ENCODE measurements at regions not wholly inside any gene's neighbourhood (a gene's known extent, or its start where the extent isn't known, plus 50 kb on each side); places are given as distances from the start of the nearest gene placed in this dataset.
"Not testable (repeated sequence)": the region's sequence is repeated elsewhere in the genome, so short reads cannot be mapped to it uniquely, and the experiment has no call there.

DNA sequence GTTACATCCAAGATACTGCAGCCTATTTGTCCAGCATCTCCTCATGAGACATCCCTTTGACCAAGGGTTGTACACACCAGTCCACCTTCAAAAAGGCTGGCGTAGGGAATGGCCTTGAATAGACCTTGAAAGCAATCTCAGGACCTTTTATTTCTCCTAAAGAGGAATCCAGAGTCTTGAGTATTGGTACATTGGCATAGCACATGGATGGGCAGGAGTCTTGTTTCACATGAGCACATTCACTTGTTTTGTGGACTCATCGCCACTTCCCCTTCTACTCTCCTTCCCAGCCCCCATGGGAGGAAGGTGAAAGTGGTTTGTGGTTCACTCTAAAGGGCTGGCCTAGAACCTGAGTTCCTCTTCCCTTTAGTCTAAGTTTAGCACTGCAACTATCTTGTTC is 229.8 kb upstream of the TEKT4 start:
- H3K79me1 ChIP-seq (ENCODE audit: low read depth in 1 of 2, low read length in 2 of 2); H3K56ac ChIP-seq (ENCODE audit: extremely low read depth, insufficient read depth, low read length); H3K14ac ChIP-seq (replicated peaks; ENCODE audit: low read depth, low read length); H2AK9ac ChIP-seq (replicated peaks; ENCODE audit: low read depth, low read length, poor library complexity); H4K20me1 ChIP-seq (ENCODE audit: insufficient read depth, low read length); H3K36me3 ChIP-seq (ENCODE audit: control insufficient read depth, insufficient read depth, low read length); intact Hi-C loops (cut with micrococcal nuclease); DNase-seq; H3K27me3 ChIP-seq (ENCODE audit: control insufficient read depth, insufficient read depth, low read length); H3K9me3 ChIP-seq (ENCODE audit: control insufficient read depth, insufficient read depth, low read length); in situ Hi-C loops (cut with MboI; ENCODE audit: low sequenced_read_pairs); dilution Hi-C loops (cut with HindIII; ENCODE audit: low sequenced_read_pairs, unreplicated experiment); H3K27ac ChIP-seq (ENCODE audit: insufficient read depth, low read length); H2BK120ac ChIP-seq (ENCODE audit: low read depth, low read length); H3K9ac ChIP-seq (ENCODE audit: low read depth, low read length); H4K5ac ChIP-seq (ENCODE audit: low read depth, low read length); H2BK5ac ChIP-seq (ENCODE audit: low read depth, low read length, poor library complexity, severe bottlenecking); H2BK20ac ChIP-seq (ENCODE audit: low read depth, low read length); H2AFZ ChIP-seq (replicated peaks; ENCODE audit: low read length, poor library complexity); H3K23ac ChIP-seq (ENCODE audit: low read depth, low read length); ATAC-seq (ENCODE audit: low read depth); H3K4me2 ChIP-seq (ENCODE audit: low read depth, low read length); CTCF ChIA-PET; H4K8ac ChIP-seq (ENCODE audit: low read depth in 2 of 2, low read length in 2 of 2); BruUV-seq (replicated peaks); H2BK15ac ChIP-seq (ENCODE audit: low read depth, low read length); H3K9me1 ChIP-seq (ENCODE audit: insufficient read depth, low read length); H2AK5ac ChIP-seq (ENCODE audit: low read depth, low read length); H3K4me3 ChIP-seq (ENCODE audit: insufficient read depth, low read depth, low read length); H3K4me1 ChIP-seq (ENCODE audit: control insufficient read depth, insufficient read depth, low read length); H3K4ac ChIP-seq (ENCODE audit: low read depth, low read length); POLR2A ChIA-PET (ENCODE audit: unreplicated experiment); H3K18ac ChIP-seq (ENCODE audit: low read depth, low read length); H4K91ac ChIP-seq (ENCODE audit: insufficient read depth, low read depth, low read length): not testable (repeated sequence)
- no CpG with 5 or more reads among the region's 2 CpGs for WGBS, 2 experiments (ENCODE audit: extremely low coverage in 2 of 2, insufficient read length in 1 of 2)

DNA sequence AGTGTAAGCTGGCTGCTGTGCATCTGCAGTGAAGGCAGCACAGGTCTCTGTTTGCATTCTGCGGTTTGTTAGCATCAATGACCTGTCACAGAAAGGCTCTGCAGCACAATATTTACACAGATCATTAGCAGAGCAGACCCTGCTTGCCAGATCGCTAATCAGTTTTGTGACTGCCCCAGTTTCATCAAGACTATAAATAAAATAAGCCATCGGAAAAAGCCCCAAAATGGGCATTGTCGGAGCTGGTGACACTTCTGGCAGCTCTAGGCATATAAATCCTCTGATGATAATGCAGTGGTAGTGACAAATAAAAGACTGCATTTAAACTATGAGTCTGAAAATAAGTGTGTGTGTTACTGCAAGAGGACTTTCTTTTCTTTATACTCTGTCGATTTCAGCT is 219.1 kb upstream of the TEKT4 start:
- CTCF ChIA-PET; H3K14ac ChIP-seq (replicated peaks; ENCODE audit: low read depth, low read length); intact Hi-C loops (cut with micrococcal nuclease); H3K18ac ChIP-seq (ENCODE audit: low read depth, low read length); H3K36me3 ChIP-seq (ENCODE audit: control insufficient read depth, insufficient read depth, low read length); H3K4ac ChIP-seq (ENCODE audit: low read depth, low read length); dilution Hi-C loops (cut with HindIII; ENCODE audit: low sequenced_read_pairs, unreplicated experiment); H2AFZ ChIP-seq (replicated peaks; ENCODE audit: low read length, poor library complexity); H3K79me1 ChIP-seq (ENCODE audit: low read depth in 1 of 2, low read length in 2 of 2); POLR2A ChIA-PET (ENCODE audit: unreplicated experiment); H3K4me1 ChIP-seq (ENCODE audit: control insufficient read depth, insufficient read depth, low read length); ATAC-seq (ENCODE audit: low read depth); DNase-seq; H2BK20ac ChIP-seq (ENCODE audit: low read depth, low read length); H4K5ac ChIP-seq (ENCODE audit: low read depth, low read length); H2AK5ac ChIP-seq (ENCODE audit: low read depth, low read length); H3K4me2 ChIP-seq (ENCODE audit: low read depth, low read length); H2BK5ac ChIP-seq (ENCODE audit: low read depth, low read length, poor library complexity, severe bottlenecking); H2AK9ac ChIP-seq (replicated peaks; ENCODE audit: low read depth, low read length, poor library complexity); H2BK120ac ChIP-seq (ENCODE audit: low read depth, low read length); in situ Hi-C loops (cut with MboI; ENCODE audit: low sequenced_read_pairs); H4K91ac ChIP-seq (ENCODE audit: insufficient read depth, low read depth, low read length); H3K23ac ChIP-seq (ENCODE audit: low read depth, low read length); H3K9me1 ChIP-seq (ENCODE audit: insufficient read depth, low read length); H3K27me3 ChIP-seq (ENCODE audit: control insufficient read depth, insufficient read depth, low read length); BruUV-seq (replicated peaks); H3K9me3 ChIP-seq (ENCODE audit: control insufficient read depth, insufficient read depth, low read length); H3K27ac ChIP-seq (ENCODE audit: insufficient read depth, low read length); H3K56ac ChIP-seq (ENCODE audit: extremely low read depth, insufficient read depth, low read length); H3K9ac ChIP-seq (ENCODE audit: low read depth, low read length); H2BK15ac ChIP-seq (ENCODE audit: low read depth, low read length); H4K8ac ChIP-seq (ENCODE audit: low read depth in 2 of 2, low read length in 2 of 2); H3K4me3 ChIP-seq (ENCODE audit: insufficient read depth, low read depth, low read length); H4K20me1 ChIP-seq (ENCODE audit: insufficient read depth, low read length): not testable (repeated sequence)
- WGBS, 2 experiments (ENCODE audit: extremely low coverage in 2 of 2, insufficient read length in 1 of 2) = no CpG with 5 or more reads among the region's 5 CpGs
